Glutamatergic neuron (in vitro differentiated cells): ENCODE measurements at regions not wholly inside any gene's neighbourhood (a gene's known extent, or its start where the extent isn't known, plus 50 kb on each side); places are given as distances from the start of the nearest gene placed in this dataset.

Experiments used
- DNase-seq: peaks from one replicate; pipeline ENCODE4 v3.0.0; 2022
- H3K27ac Mint-ChIP-seq: one replicate; pipeline ENCODE4 v1.8.0; 2020; ENCODE audit warnings: mild to moderate bottlenecking, mixed read lengths, inconsistent platforms; ENCODE audit not compliant: unreplicated experiment
- H3K27me3 Mint-ChIP-seq: one replicate; pipeline ENCODE4 v1.8.0; 2020; ENCODE audit warnings: mild to moderate bottlenecking, moderate library complexity, mixed read lengths, inconsistent platforms; ENCODE audit not compliant: unreplicated experiment
- H3K36me3 Mint-ChIP-seq: one replicate; pipeline ENCODE4 v1.8.0; 2020; ENCODE audit warnings: mild to moderate bottlenecking, mixed read lengths, inconsistent platforms; ENCODE audit not compliant: unreplicated experiment
- H3K4me1 Mint-ChIP-seq: one replicate; pipeline ENCODE4 v1.8.0; 2020; ENCODE audit warnings: mild to moderate bottlenecking, low read depth, mixed read lengths, inconsistent platforms; ENCODE audit not compliant: unreplicated experiment
- H3K4me3 Mint-ChIP-seq: one replicate; pipeline ENCODE4 v1.8.0; 2020; ENCODE audit warnings: mild to moderate bottlenecking, mixed read lengths, inconsistent platforms; ENCODE audit not compliant: unreplicated experiment
- H3K9me3 Mint-ChIP-seq: one replicate; pipeline ENCODE4 v1.8.0; 2020; ENCODE audit warnings: mild to moderate bottlenecking, moderate library complexity, mixed read lengths, inconsistent platforms; ENCODE audit not compliant: unreplicated experiment
- TF ChIP-seq, protein P1 (sequence below): fragments of 200-600 bp; sonication (generic); IDR thresholded peaks from one replicate; pipeline ENCODE4 v1.5.0; 2021; ENCODE audit not compliant: partially characterized antibody, unreplicated experiment

GRCh38 chr20:50351541-50351940, 158.6 kb upstream of the PTPN1 start:
- DNase-seq: no peak
- H3K9me3 Mint-ChIP-seq: peaks cover 6% of the 10 kb centered on the region
- H3K27me3 Mint-ChIP-seq: peaks cover under 1% of the 10 kb centered on the region
- TF ChIP-seq, protein P1, sequence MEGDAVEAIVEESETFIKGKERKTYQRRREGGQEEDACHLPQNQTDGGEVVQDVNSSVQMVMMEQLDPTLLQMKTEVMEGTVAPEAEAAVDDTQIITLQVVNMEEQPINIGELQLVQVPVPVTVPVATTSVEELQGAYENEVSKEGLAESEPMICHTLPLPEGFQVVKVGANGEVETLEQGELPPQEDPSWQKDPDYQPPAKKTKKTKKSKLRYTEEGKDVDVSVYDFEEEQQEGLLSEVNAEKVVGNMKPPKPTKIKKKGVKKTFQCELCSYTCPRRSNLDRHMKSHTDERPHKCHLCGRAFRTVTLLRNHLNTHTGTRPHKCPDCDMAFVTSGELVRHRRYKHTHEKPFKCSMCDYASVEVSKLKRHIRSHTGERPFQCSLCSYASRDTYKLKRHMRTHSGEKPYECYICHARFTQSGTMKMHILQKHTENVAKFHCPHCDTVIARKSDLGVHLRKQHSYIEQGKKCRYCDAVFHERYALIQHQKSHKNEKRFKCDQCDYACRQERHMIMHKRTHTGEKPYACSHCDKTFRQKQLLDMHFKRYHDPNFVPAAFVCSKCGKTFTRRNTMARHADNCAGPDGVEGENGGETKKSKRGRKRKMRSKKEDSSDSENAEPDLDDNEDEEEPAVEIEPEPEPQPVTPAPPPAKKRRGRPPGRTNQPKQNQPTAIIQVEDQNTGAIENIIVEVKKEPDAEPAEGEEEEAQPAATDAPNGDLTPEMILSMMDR: no peak
- no peak overlapping the region for H3K4me3 Mint-ChIP-seq
- no peak overlapping the region for H3K27ac Mint-ChIP-seq
- H3K36me3 Mint-ChIP-seq: no peaks in the 10 kb centered on the region
- H3K4me1 Mint-ChIP-seq: peaks cover 10% of the 10 kb centered on the region

GRCh38 chr20:50353289-50353961, 156.8 kb upstream of the PTPN1 start:
- no peak overlapping the region for H3K27ac Mint-ChIP-seq
- TF ChIP-seq, protein P1: no peak
- no peak for DNase-seq
- H3K9me3 Mint-ChIP-seq: peaks cover 6% of the 10 kb centered on the region
- H3K4me1 Mint-ChIP-seq: peaks cover 6% of the 10 kb centered on the region
- peak overlapping the region; percentile 1 for H3K4me3 Mint-ChIP-seq
- H3K27me3 Mint-ChIP-seq: peaks cover 2% of the 10 kb centered on the region
- no peaks in the 10 kb centered on the region for H3K36me3 Mint-ChIP-seq

GRCh38 chr20:50354721-50355589, 155.2 kb upstream of the PTPN1 start:
- H3K9me3 Mint-ChIP-seq: peaks cover 10% of the 10 kb centered on the region
- peaks cover 7% of the 10 kb centered on the region for H3K4me1 Mint-ChIP-seq
- TF ChIP-seq, protein P1: no peak
- H3K36me3 Mint-ChIP-seq: no peaks in the 10 kb centered on the region
- no peak for DNase-seq
- H3K27me3 Mint-ChIP-seq: peaks cover 6% of the 10 kb centered on the region
- no peak overlapping the region for H3K4me3 Mint-ChIP-seq
- H3K27ac Mint-ChIP-seq: no peak overlapping the region

GRCh38 chr20:50355590-50356524, 154.3 kb upstream of the PTPN1 start:
- DNase-seq: no peak
- Mint-ChIP-seq H3K36me3 (no peaks in the 10 kb centered on the region), H3K4me3 (no peak overlapping the region), H3K4me1 (peaks cover 7% of the 10 kb centered on the region), H3K9me3 (peaks cover 10% of the 10 kb centered on the region), H3K27ac (no peak overlapping the region), H3K27me3 (peaks cover 6% of the 10 kb centered on the region)
- TF ChIP-seq, protein P1: no peak
